HCT116 (cell line): ENCODE measurements at regions not wholly inside any gene's neighbourhood (a gene's known extent, or its start where the extent isn't known, plus 50 kb on each side); places are given as distances from the start of the nearest gene placed in this dataset.

Experiments
- ATAC-seq: fragments of 200-7000 bp; cut with Tn5 transposase; 2 replicates; pipeline ENCODE4 v1.9.1; 2020; ENCODE audit warnings: mild to moderate bottlenecking, moderate library complexity
- BruUV-seq: library from RNA; stranded (reverse); fragments of 400-500 nt; replicated peaks from 2 replicates; lab custom pipeline; 2021; lab: Mats Ljungman, UMichigan
- CTCF ChIA-PET: fragments of 300-600 bp; sonication (Branson Sonifier 250); formaldehyde crosslinking; loops from one replicate; lab custom pipeline; 2021; ENCODE audit warnings: antibody characterized with exemption; lab: Charles Lee
- POLR2A ChIA-PET: fragments of 300-600, 350-600 bp; sonication (Branson Sonifier 250); formaldehyde crosslinking; loops from one replicate; lab custom pipeline; 2021; ENCODE audit warnings: antibody characterized with exemption; lab: Charles Lee
- RAD21 ChIA-PET, 2 experiments: fragments of 300-600 bp; sonication (Branson Sonifier 250); formaldehyde crosslinking; loops; one replicate each; lab custom pipeline; 2023; ENCODE audit warnings: low total read pairs in 2 of 2; ENCODE audit not compliant: uncharacterized antibody in 2 of 2, unreplicated experiment in 2 of 2, low non-redundant PET in 1 of 2; lab: Charles Lee
- DNase-seq: peaks from one replicate; pipeline ENCODE4 v3.0.0-alpha.2; 2010; ENCODE audit warnings: low read depth, low spot score
- H2AFZ ChIP-seq: fragments of 200-600 bp; shearing (Covaris generic), sonication (generic); 2 replicates; pipeline ENCODE4 v1.6.1; 2017; ENCODE audit warnings: low read depth, mixed run types, mixed read lengths, antibody characterized with exemption, low read length; ENCODE audit not compliant: poor library complexity, severe bottlenecking
- H3K27ac ChIP-seq: 2 replicates; pipeline ENCODE4 v1.5.1; 2012; ENCODE audit warnings: low read depth, low read length
- H3K27me3 ChIP-seq: fragments of 200-600 bp; sonication (generic); 2 replicates; pipeline ENCODE4 v1.6.1; 2016; ENCODE audit warnings: mixed run types, low read length, mixed read lengths; ENCODE audit not compliant: insufficient read depth
- H3K36me3 ChIP-seq, 2 experiments: fragments of 200-500 bp in 1 of 2; fragments of 200-600 bp in 1 of 2; sonication (Bioruptor generic) in 1 of 2; sonication (generic) in 1 of 2; 2 replicates each; pipeline versions ENCODE4 v1.5.1 to v1.6.1; 2014 to 2016; ENCODE audit warnings: low read length in 2 of 2, inconsistent platforms in 1 of 2, mixed read lengths in 1 of 2, mixed run types in 1 of 2; ENCODE audit not compliant: insufficient read depth in 2 of 2, control insufficient read depth in 1 of 2
- H3K4me1 ChIP-seq, 2 experiments: fragments of 200-600 bp in 1 of 2; sonication (generic) in 1 of 2; 2 replicates each; pipeline versions ENCODE4 v1.5.1 to v1.6.1; 2012 to 2017; ENCODE audit warnings: low read length in 2 of 2, inconsistent platforms in 1 of 2, mild to moderate bottlenecking in 1 of 2, mixed read lengths in 1 of 2, mixed run types in 1 of 2, moderate library complexity in 1 of 2; ENCODE audit not compliant: insufficient read depth in 2 of 2, control insufficient read depth in 1 of 2
- H3K4me2 ChIP-seq: fragments of 200-600 bp; sonication (generic); 2 replicates; pipeline ENCODE4 v1.6.1; 2017; ENCODE audit warnings: mixed run types, low read length, mixed read lengths
- H3K4me3 ChIP-seq, 2 experiments: fragments of 200-600 bp in 1 of 2; sonication (generic) in 1 of 2; replicated peaks in 1 of 2; 2 replicates each; pipeline ENCODE4 v1.5.1; 2011 to 2016; ENCODE audit warnings: low read length in 2 of 2, control low read depth in 1 of 2, low read depth in 1 of 2, mild to moderate bottlenecking in 1 of 2, mixed read lengths in 1 of 2, mixed run types in 1 of 2
- H3K79me2 ChIP-seq: fragments of 200-600 bp; sonication (generic); 2 replicates; pipeline ENCODE4 v1.6.1; 2017; ENCODE audit warnings: mild to moderate bottlenecking, mixed run types, low read length, moderate library complexity, mixed read lengths; ENCODE audit not compliant: insufficient read depth
- H3K9ac ChIP-seq: fragments of 200-600 bp; sonication (generic); 2 replicates; pipeline ENCODE4 v1.6.1; 2016; ENCODE audit warnings: low read length, mixed read lengths
- H3K9me2 ChIP-seq: fragments of 200-600 bp; sonication (generic), shearing (Covaris generic); 2 replicates; pipeline ENCODE4 v1.6.1; 2017; ENCODE audit warnings: mixed run types, mild to moderate bottlenecking, moderate library complexity; ENCODE audit not compliant: insufficient read depth
- H3K9me3 ChIP-seq, 2 experiments: fragments of 200-500 bp in 1 of 2; fragments of 200-600 bp in 1 of 2; sonication (Bioruptor generic) in 1 of 2; sonication (generic) in 1 of 2; 2 replicates each; pipeline ENCODE4 v1.6.1; 2014 to 2017; ENCODE audit warnings: low read length in 2 of 2, mixed read lengths in 2 of 2, inconsistent platforms in 1 of 2, low read depth in 1 of 2, mild to moderate bottlenecking in 1 of 2, mixed run types in 1 of 2, moderate library complexity in 1 of 2; ENCODE audit not compliant: control insufficient read depth in 1 of 2, insufficient read depth in 1 of 2
- H4K20me1 ChIP-seq: fragments of 200-600 bp; sonication (generic), shearing (Covaris generic); 2 replicates; pipeline ENCODE4 v1.6.1; 2017; ENCODE audit warnings: mixed run types, mild to moderate bottlenecking, moderate library complexity; ENCODE audit not compliant: insufficient read depth
- EGR1 ChIP-seq: IDR thresholded peaks from 2 replicates; pipeline ENCODE4 v1.6.1; 2012; ENCODE audit warnings: low read depth
- RAD21 ChIP-seq: IDR thresholded peaks from 2 replicates; pipeline ENCODE4 v1.6.1; 2012; ENCODE audit warnings: low read depth, mild to moderate bottlenecking
- intact Hi-C: fragments of 100-400 bp; cut with micrococcal nuclease; formaldehyde crosslinking; loops from 2 replicates; pipeline ENCODE4 v1.10.0; 2022
- TF ChIP-seq, protein P1 (sequence below), 3 experiments: fragments of 200-600 bp in 1 of 3; sonication (generic) in 1 of 3; IDR thresholded peaks in 2 of 3; conservative IDR thresholded peaks in 1 of 3; 2 replicates each; pipeline ENCODE4 v1.5.1; 2012 to 2017; ENCODE audit warnings: low read depth in 2 of 3, low read length in 2 of 3, antibody characterized with exemption in 1 of 3, borderline replicate concordance in 1 of 3, control low read depth in 1 of 3, mild to moderate bottlenecking in 1 of 3, mixed read lengths in 1 of 3, mixed run types in 1 of 3, moderate library complexity in 1 of 3; ENCODE audit not compliant: insufficient read depth in 1 of 3
- TF ChIP-seq, protein P2 (sequence below): IDR thresholded peaks from 2 replicates; pipeline ENCODE4 v1.6.1; 2012; ENCODE audit warnings: low read depth

DNA sequence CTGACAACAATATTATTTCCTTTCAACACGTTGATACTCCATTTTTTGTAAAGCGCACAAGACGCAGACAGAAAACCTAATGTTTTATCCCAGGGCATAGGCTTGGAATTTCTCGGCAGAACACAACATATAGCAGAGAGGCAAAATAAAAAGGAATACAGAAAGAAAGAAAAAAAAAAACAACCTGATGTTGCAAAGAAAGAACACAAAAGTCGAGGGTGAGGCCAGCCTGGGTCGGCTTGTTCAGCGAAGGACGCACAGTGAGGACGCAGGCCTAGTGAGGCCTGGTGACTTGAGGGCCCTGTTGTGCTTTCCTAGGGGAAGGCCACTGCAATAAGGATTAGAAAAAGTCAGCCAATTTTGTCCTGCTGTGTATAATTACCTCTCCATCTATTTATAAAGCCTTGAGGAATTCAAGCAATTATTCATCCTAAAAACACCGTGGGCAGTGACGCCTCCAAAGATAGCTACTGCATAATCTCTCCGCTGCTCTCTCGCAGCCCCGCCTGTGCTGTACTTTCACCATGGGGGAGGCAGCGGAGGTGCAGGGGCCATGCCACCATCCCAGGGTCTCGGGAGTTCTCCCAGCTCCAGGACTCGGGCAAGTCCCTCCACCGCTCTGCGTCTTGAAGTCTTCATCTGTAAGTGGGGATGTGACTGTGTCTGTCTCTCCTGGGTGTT, 61.9 kb upstream of the SH3RF3 start:
- Histone ChIP-seq H3K27me3 (no peaks in the 10 kb centered on the region), H3K4me3 (no peak overlapping the region), H3K36me3 (no peaks in the 10 kb centered on the region), H3K9ac (no peak overlapping the region), H4K20me1 (no peaks in the 10 kb centered on the region), H2AFZ (no peak overlapping the region), H3K27ac (no peak overlapping the region), H3K4me1 (no peaks in the 10 kb centered on the region; a peak in 1 of 4 replicates), H3K79me2 (no peaks in the 10 kb centered on the region), H3K4me2 (no peak overlapping the region), H3K9me3 (no peaks in the 10 kb centered on the region), H3K9me2 (no peaks in the 10 kb centered on the region)
- POLR2A ChIA-PET = no interaction called here
- TF ChIP-seq, protein P1, sequence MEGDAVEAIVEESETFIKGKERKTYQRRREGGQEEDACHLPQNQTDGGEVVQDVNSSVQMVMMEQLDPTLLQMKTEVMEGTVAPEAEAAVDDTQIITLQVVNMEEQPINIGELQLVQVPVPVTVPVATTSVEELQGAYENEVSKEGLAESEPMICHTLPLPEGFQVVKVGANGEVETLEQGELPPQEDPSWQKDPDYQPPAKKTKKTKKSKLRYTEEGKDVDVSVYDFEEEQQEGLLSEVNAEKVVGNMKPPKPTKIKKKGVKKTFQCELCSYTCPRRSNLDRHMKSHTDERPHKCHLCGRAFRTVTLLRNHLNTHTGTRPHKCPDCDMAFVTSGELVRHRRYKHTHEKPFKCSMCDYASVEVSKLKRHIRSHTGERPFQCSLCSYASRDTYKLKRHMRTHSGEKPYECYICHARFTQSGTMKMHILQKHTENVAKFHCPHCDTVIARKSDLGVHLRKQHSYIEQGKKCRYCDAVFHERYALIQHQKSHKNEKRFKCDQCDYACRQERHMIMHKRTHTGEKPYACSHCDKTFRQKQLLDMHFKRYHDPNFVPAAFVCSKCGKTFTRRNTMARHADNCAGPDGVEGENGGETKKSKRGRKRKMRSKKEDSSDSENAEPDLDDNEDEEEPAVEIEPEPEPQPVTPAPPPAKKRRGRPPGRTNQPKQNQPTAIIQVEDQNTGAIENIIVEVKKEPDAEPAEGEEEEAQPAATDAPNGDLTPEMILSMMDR (IDR thresholded peaks at IDR 0.05 in 2 of 3, conservative IDR thresholded peaks at IDR 0.05 in 1 of 3; ENCODE audit: borderline replicate concordance in 1 of 3, insufficient read depth in 1 of 3, low read depth in 2 of 3, low read length in 2 of 3) = 0 out of 6 replicates have a peak, but pooled peaks of 1 of the 3 experiments have one; percentile 16
- TF ChIP-seq, protein P2, sequence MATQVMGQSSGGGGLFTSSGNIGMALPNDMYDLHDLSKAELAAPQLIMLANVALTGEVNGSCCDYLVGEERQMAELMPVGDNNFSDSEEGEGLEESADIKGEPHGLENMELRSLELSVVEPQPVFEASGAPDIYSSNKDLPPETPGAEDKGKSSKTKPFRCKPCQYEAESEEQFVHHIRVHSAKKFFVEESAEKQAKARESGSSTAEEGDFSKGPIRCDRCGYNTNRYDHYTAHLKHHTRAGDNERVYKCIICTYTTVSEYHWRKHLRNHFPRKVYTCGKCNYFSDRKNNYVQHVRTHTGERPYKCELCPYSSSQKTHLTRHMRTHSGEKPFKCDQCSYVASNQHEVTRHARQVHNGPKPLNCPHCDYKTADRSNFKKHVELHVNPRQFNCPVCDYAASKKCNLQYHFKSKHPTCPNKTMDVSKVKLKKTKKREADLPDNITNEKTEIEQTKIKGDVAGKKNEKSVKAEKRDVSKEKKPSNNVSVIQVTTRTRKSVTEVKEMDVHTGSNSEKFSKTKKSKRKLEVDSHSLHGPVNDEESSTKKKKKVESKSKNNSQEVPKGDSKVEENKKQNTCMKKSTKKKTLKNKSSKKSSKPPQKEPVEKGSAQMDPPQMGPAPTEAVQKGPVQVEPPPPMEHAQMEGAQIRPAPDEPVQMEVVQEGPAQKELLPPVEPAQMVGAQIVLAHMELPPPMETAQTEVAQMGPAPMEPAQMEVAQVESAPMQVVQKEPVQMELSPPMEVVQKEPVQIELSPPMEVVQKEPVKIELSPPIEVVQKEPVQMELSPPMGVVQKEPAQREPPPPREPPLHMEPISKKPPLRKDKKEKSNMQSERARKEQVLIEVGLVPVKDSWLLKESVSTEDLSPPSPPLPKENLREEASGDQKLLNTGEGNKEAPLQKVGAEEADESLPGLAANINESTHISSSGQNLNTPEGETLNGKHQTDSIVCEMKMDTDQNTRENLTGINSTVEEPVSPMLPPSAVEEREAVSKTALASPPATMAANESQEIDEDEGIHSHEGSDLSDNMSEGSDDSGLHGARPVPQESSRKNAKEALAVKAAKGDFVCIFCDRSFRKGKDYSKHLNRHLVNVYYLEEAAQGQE = no peak
- TF ChIP-seq RAD21 (0 out of 2 replicates have a peak, but pooled peaks have one; percentile 10), EGR1 (no peak)
- intact Hi-C loops = no loop called here
- no peak for DNase-seq
- RAD21 ChIA-PET = no interaction called here
- ATAC-seq = peak; percentile 50; the same call in 1 of the 2 replicates
- CTCF ChIA-PET = no interaction called here
- BruUV-seq = no TSS peak
